DOHH2 (cell line): ENCODE measurements at regions not wholly inside any gene's neighbourhood (a gene's known extent, or its start where the extent isn't known, plus 50 kb on each side); places are given as distances from the start of the nearest gene placed in this dataset.

ENCODE experiments used
- H3F3A ChIP-seq: fragments of 200-600 bp; sonication (generic), shearing (Covaris generic); 2 replicates; pipeline ENCODE4 v1.6.0; 2016; ENCODE audit warnings: antibody characterized with exemption, mild to moderate bottlenecking; ENCODE audit not compliant: control insufficient read depth, insufficient read depth
- H3K27ac ChIP-seq: fragments of 200-600 bp; sonication (generic); 2 replicates; pipeline ENCODE4 v1.5.1; 2014; ENCODE audit warnings: low read depth, mild to moderate bottlenecking, low read length, moderate library complexity
- H3K27me3 ChIP-seq: fragments of 200-600 bp; sonication (generic); 2 replicates; pipeline ENCODE4 v1.6.1; 2014; ENCODE audit warnings: mild to moderate bottlenecking, low read length, mixed read lengths; ENCODE audit not compliant: control insufficient read depth
- H3K36me3 ChIP-seq: fragments of 200-600 bp; sonication (generic); 2 replicates; pipeline ENCODE4 v1.6.1; 2014; ENCODE audit warnings: mild to moderate bottlenecking, low read length, moderate library complexity, mixed read lengths; ENCODE audit not compliant: control insufficient read depth
- H3K4me1 ChIP-seq: fragments of 200-600 bp; sonication (generic); 2 replicates; pipeline ENCODE4 v1.6.1; 2014; ENCODE audit warnings: mild to moderate bottlenecking, low read length, mixed read lengths; ENCODE audit not compliant: control insufficient read depth
- H3K4me2 ChIP-seq: fragments of 200-600 bp; sonication (generic); 2 replicates; pipeline ENCODE4 v1.6.0; 2014; ENCODE audit warnings: mild to moderate bottlenecking, low read length, moderate library complexity
- H3K4me3 ChIP-seq: fragments of 200-600 bp; sonication (generic); 2 replicates; pipeline ENCODE4 v1.5.1; 2014; ENCODE audit warnings: mild to moderate bottlenecking, low read length, mixed read lengths
- H3K79me2 ChIP-seq: fragments of 200-600 bp; sonication (generic); 2 replicates; pipeline ENCODE4 v1.6.1; 2014; ENCODE audit warnings: mild to moderate bottlenecking, low read length, mixed read lengths; ENCODE audit not compliant: control insufficient read depth
- H3K9me2 ChIP-seq: fragments of 200-600 bp; sonication (generic); replicated peaks from 2 replicates; pipeline ENCODE4 v1.6.1; 2014; ENCODE audit warnings: mild to moderate bottlenecking, low read length, mixed read lengths; ENCODE audit not compliant: control insufficient read depth
- H3K9me3 ChIP-seq: fragments of 200-600 bp; sonication (generic); 2 replicates; pipeline ENCODE4 v1.6.1; 2014; ENCODE audit warnings: antibody characterized with exemption, low read length, mixed read lengths; ENCODE audit not compliant: control insufficient read depth, insufficient read depth
- H4K20me1 ChIP-seq: fragments of 200-600 bp; sonication (generic); 2 replicates; pipeline ENCODE4 v1.6.0; 2014; ENCODE audit warnings: low read depth, mild to moderate bottlenecking, antibody characterized with exemption, low read length, moderate library complexity; ENCODE audit not compliant: control insufficient read depth, insufficient read depth
- CTCF ChIP-seq: fragments of 200-600 bp; sonication (generic); IDR thresholded peaks from one replicate; pipeline ENCODE4 v1.5.1; 2014; ENCODE audit warnings: antibody characterized with exemption, mild to moderate bottlenecking, low read depth, low read length; ENCODE audit not compliant: poor library complexity, severe bottlenecking
- EZH2phosphoT487 ChIP-seq: fragments of 200-600 bp; sonication (generic); IDR thresholded peaks from 2 replicates; pipeline ENCODE4 v1.6.1; 2017; ENCODE audit warnings: borderline replicate concordance, mild to moderate bottlenecking, antibody characterized with exemption, low read length, moderate library complexity, mixed read lengths

DNA sequence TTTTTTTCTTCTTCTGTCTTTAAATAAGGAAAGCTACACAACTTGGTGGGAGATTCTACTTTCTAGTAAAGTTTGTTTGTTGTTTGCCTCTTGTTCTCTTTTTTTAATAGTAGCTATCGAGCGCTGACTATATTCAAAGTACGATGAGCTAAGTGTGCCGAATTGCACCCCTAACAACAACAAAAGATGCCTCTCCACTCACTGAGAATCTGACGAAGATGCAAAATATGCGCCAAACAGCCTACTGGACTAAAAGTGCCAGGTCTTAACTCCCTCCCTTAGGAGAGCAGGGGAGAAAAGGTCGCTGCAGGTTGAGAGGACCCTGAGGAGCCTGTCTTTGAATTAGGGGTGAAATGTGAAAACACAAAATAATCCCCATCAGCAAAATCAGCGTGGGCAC, 713.8 kb upstream of the WWC1 start:
- H3K27me3 ChIP-seq, result 0 out of 2 replicates have a peak, but pooled peaks cover 3% of the 10 kb centered on the region
- no peaks in the 10 kb centered on the region for H3K9me3 ChIP-seq
- no peak overlapping the region for H3K27ac ChIP-seq
- H3K9me2 ChIP-seq, result no peaks in the 10 kb centered on the region
- H3K79me2 ChIP-seq, result no peaks in the 10 kb centered on the region
- H3K4me2 ChIP-seq, result no peak overlapping the region
- no peaks in the 10 kb centered on the region for H4K20me1 ChIP-seq
- H3K4me1 ChIP-seq, result no peaks in the 10 kb centered on the region
- H3K4me3 ChIP-seq, result no peak overlapping the region
- no peaks in the 10 kb centered on the region for H3K36me3 ChIP-seq
- no peak for TF ChIP-seq EZH2phosphoT487
- no peak for TF ChIP-seq CTCF
- H3F3A ChIP-seq, result no peaks in the 10 kb centered on the region

GRCh38 chr5:167578977-167579692, 712.3 kb upstream of the WWC1 start:
- no peaks in the 10 kb centered on the region for H3K9me3 ChIP-seq
- no peaks in the 10 kb centered on the region for H3K36me3 ChIP-seq
- no peaks in the 10 kb centered on the region for H4K20me1 ChIP-seq
- H3K4me2 ChIP-seq, result no peak overlapping the region
- H3K4me3 ChIP-seq, result no peak overlapping the region
- H3K27me3 ChIP-seq, result no peaks in the 10 kb centered on the region
- no peak overlapping the region for H3K27ac ChIP-seq
- no peaks in the 10 kb centered on the region for H3F3A ChIP-seq
- no peaks in the 10 kb centered on the region for H3K4me1 ChIP-seq
- no peaks in the 10 kb centered on the region for H3K9me2 ChIP-seq
- H3K79me2 ChIP-seq, result no peaks in the 10 kb centered on the region
- TF ChIP-seq CTCF (no peak), EZH2phosphoT487 (no peak)

DNA sequence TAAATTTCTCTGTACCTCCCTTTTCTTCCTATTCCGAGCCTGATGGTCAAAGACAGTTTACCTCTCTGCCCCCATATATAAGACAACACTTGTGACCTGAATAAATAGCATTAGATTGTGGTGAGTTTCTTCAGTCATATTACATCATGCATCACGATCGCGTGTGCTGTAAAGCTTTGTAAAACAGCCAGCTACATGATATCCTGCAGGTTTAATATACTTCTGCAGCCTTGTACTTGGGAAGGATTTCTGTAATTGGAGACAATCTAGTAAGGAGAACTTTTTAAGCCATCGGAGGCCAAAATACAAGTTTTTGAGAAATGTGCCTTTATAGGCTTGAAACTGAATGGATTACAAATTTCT, 711.8 kb upstream of the WWC1 start:
- no peaks in the 10 kb centered on the region for H3K79me2 ChIP-seq
- H3K4me2 ChIP-seq, result no peak overlapping the region
- TF ChIP-seq EZH2phosphoT487 (no peak), CTCF (no peak)
- no peaks in the 10 kb centered on the region for H3K9me2 ChIP-seq
- no peaks in the 10 kb centered on the region for H3K36me3 ChIP-seq
- no peak overlapping the region for H3K4me3 ChIP-seq
- no peaks in the 10 kb centered on the region for H3K9me3 ChIP-seq
- no peak overlapping the region for H3K27ac ChIP-seq
- H3K27me3 ChIP-seq, result no peaks in the 10 kb centered on the region
- H3K4me1 ChIP-seq, result no peaks in the 10 kb centered on the region
- H3F3A ChIP-seq, result no peaks in the 10 kb centered on the region
- H4K20me1 ChIP-seq, result no peaks in the 10 kb centered on the region
